K562 (cell line): ENCODE measurements at regions not wholly inside any gene's neighbourhood (a gene's known extent, or its start where the extent isn't known, plus 50 kb on each side); places are given as distances from the start of the nearest gene placed in this dataset.

Experiments used
- ATAC-seq: fragments of 200-7000 bp; cut with Tn5 transposase; 3 replicates; pipeline ENCODE4 v1.9.1; 2020; ENCODE audit warnings: moderate library complexity
- BruUV-seq: library from RNA; stranded (reverse); fragments of 400-500 nt; replicated peaks from 2 replicates; lab custom pipeline; 2021; lab: Mats Ljungman, UMichigan
- CTCF ChIA-PET: fragments of 300-600 bp; formaldehyde crosslinking; extraction: SDS; loops from one replicate; lab custom pipeline; 2021; ENCODE audit warnings: low intra/inter-chr PET ratio; lab: Yijun Ruan, JAX
- POLR2A ChIA-PET: fragments of 300-600, 350-650 bp; sonication (Branson Sonifier 250); formaldehyde crosslinking; extraction: SDS; loops from one replicate; lab custom pipeline; 2021; ENCODE audit warnings: antibody characterized with exemption, inconsistent platforms; lab: Yijun Ruan, JAX
- DNase-seq, 4 experiments: peaks; one replicate each; pipeline versions ENCODE4 v3.0.0 to v3.0.0-alpha.2; 2011 to 2018; ENCODE audit warnings: low spot score in 3 of 4, mixed read lengths in 3 of 4; ENCODE audit errors: extremely low read depth in 1 of 4
- FAIRE-seq: peaks from 2 replicates; lab custom pipeline; 2011; peaks lifted over from hg19 to GRCh38; lab: Jason Lieb, UNC
- H2AFZ ChIP-seq: 2 replicates; pipeline ENCODE4 v1.6.0; 2011; ENCODE audit warnings: low read depth, low read length, control low read depth, inconsistent platforms
- H3K27ac ChIP-seq: fragments of 200-600 bp; 3 replicates; pipeline ENCODE4 v1.8.0; 2011; ENCODE audit warnings: low read depth, mild to moderate bottlenecking, control low read depth, inconsistent platforms, low read length, moderate library complexity, mixed read lengths; ENCODE audit errors: extremely low read depth
- H3K27me3 ChIP-seq, 2 experiments: fragments of 300-600 bp in 1 of 2; 2 replicates in 1 of 2; 3 replicates in 1 of 2; pipeline versions ENCODE4 v1.6.0 to v1.8.0; 2011; ENCODE audit warnings: inconsistent platforms in 2 of 2, low read length in 2 of 2, mild to moderate bottlenecking in 1 of 2, mixed read lengths in 1 of 2, moderate library complexity in 1 of 2; ENCODE audit not compliant: control insufficient read depth in 2 of 2, insufficient read depth in 2 of 2
- H3K36me3 ChIP-seq: fragments of 300-600 bp; 3 replicates; pipeline ENCODE4 v1.8.0; 2011; ENCODE audit warnings: mild to moderate bottlenecking, low read length, inconsistent platforms; ENCODE audit not compliant: control insufficient read depth, insufficient read depth
- H3K4me1 ChIP-seq, 2 experiments: fragments of 200-600 bp in 1 of 2; replicated peaks in 1 of 2; 2 replicates in 1 of 2; 3 replicates in 1 of 2; pipeline versions ENCODE4 v1.5.1 to v1.8.0; 2011; ENCODE audit warnings: inconsistent platforms in 2 of 2, low read length in 2 of 2, mild to moderate bottlenecking in 1 of 2, mixed read lengths in 1 of 2, moderate library complexity in 1 of 2; ENCODE audit not compliant: control insufficient read depth in 2 of 2, insufficient read depth in 2 of 2
- H3K4me2 ChIP-seq: 2 replicates; pipeline ENCODE4 v1.6.1; 2011; ENCODE audit warnings: low read length, control low read depth, inconsistent platforms, mixed read lengths; ENCODE audit not compliant: insufficient read depth
- H3K4me3 ChIP-seq: fragments of 200-600 bp; sonication (generic), shearing (Covaris generic); 2 replicates; pipeline ENCODE4 v1.5.1; 2016; ENCODE audit warnings: control low read depth, inconsistent platforms
- H3K79me2 ChIP-seq: fragments of 200-600 bp; 3 replicates; pipeline ENCODE4 v1.8.0; 2011; ENCODE audit warnings: low read length, inconsistent platforms; ENCODE audit not compliant: control insufficient read depth, insufficient read depth
- H3K9ac ChIP-seq, 2 experiments: 2 replicates each; pipeline versions ENCODE4 v1.6.0 to v1.6.1; 2011; ENCODE audit warnings: low read depth in 2 of 2, low read length in 2 of 2, control low read depth in 1 of 2, inconsistent platforms in 1 of 2, mild to moderate bottlenecking in 1 of 2, mixed read lengths in 1 of 2; ENCODE audit not compliant: insufficient read depth in 1 of 2
- H3K9me1 ChIP-seq: one replicate; pipeline ENCODE4 v1.6.0; 2011; ENCODE audit warnings: inconsistent platforms, mild to moderate bottlenecking, low read length, moderate library complexity; ENCODE audit not compliant: control insufficient read depth, insufficient read depth
- H3K9me3 ChIP-seq: replicated peaks from 2 replicates; pipeline ENCODE4 v1.5.1; 2011; ENCODE audit warnings: low read depth, low read length, inconsistent platforms; ENCODE audit not compliant: control insufficient read depth, insufficient read depth
- H4K20me1 ChIP-seq: replicated peaks from 2 replicates; pipeline ENCODE4 v1.6.1; 2011; ENCODE audit warnings: low read length, inconsistent platforms, mixed read lengths; ENCODE audit not compliant: control insufficient read depth, insufficient read depth
- ATF3 ChIP-seq, 2 experiments: fragments of 450-650 bp in 1 of 2; sonication (generic) in 1 of 2; formaldehyde crosslinking in 1 of 2; IDR thresholded peaks in 1 of 2; conservative IDR thresholded peaks in 1 of 2; 2 replicates each; pipeline versions ENCODE4 v1.6.1 to v1.8.1; 2016 to 2023; ENCODE audit warnings: mild to moderate bottlenecking in 2 of 2, moderate library complexity in 2 of 2, inconsistent platforms in 1 of 2, missing genetic modification reagents in 1 of 2
- MCM2 ChIP-seq: fragments of 450-650 bp; IDR thresholded peaks from 2 replicates; pipeline ENCODE4 v1.6.1; 2017; ENCODE audit warnings: low read depth, mild to moderate bottlenecking
- MTA1 ChIP-seq: fragments of 450-650 bp; IDR thresholded peaks from 2 replicates; pipeline ENCODE4 v1.6.1; 2017; ENCODE audit warnings: borderline replicate concordance
- POLR2G ChIP-seq: fragments of 200-400 bp; formaldehyde crosslinking; IDR thresholded peaks from 2 replicates; pipeline ENCODE4 v1.6.1; 2017; ENCODE audit warnings: low read depth, mild to moderate bottlenecking, antibody characterized with exemption, low read length, moderate library complexity
- SRF ChIP-seq, 2 experiments: fragments of 250-450, 450-650 bp in 1 of 2; sonication (Bioruptor Pico) in 1 of 2; sonication (generic) in 1 of 2; formaldehyde crosslinking; IDR thresholded peaks; 2 replicates each; pipeline versions ENCODE4 v1.5.0 to v1.5.1; 2020 to 2022; ENCODE audit warnings: mild to moderate bottlenecking in 1 of 2, missing genetic modification reagents in 1 of 2
- ZFP30 ChIP-seq: fragments of 250-450 bp; sonication (Bioruptor Pico); IDR thresholded peaks from 2 replicates; pipeline ENCODE4 v1.8.0; 2022; ENCODE audit warnings: moderate library complexity, mild to moderate bottlenecking, inconsistent platforms, borderline replicate concordance
- WGBS: fragments of 100-300 bp; shearing (Covaris generic); methylation state at CpG from one replicate; pipeline ENCODE4 v1.1.6; 2016; ENCODE audit warnings: low coverage, mixed read lengths; ENCODE audit not compliant: insufficient coverage; ENCODE audit errors: missing lambda C conversion rate; 5-methylcytosine and 5-hydroxymethylcytosine counted together
- in situ Hi-C: fragments of 300-500 bp; cut with MboI; formaldehyde crosslinking; loops from 4 replicates; pipeline ENCODE4 v1.15.0; 2018; ENCODE audit warnings: inconsistent platforms, mixed read lengths
- intact Hi-C: fragments of 100-400 bp; cut with micrococcal nuclease; formaldehyde crosslinking; loops from 2 replicates; pipeline ENCODE4 v1.14.2; 2022

- no peaks in the 10 kb centered on the region for H3K36me3 ChIP-seq
- no peak for ATAC-seq
- no peak overlapping the region for H2AFZ ChIP-seq
- H3K27ac ChIP-seq: no peak overlapping the region
- H3K4me2 ChIP-seq: no peak overlapping the region
- no peaks in the 10 kb centered on the region for H3K9me3 ChIP-seq
- TF ChIP-seq MTA1 (no peak), POLR2G (no peak), ATF3 (IDR thresholded peaks at IDR 0.05) (no peak), ATF3 (CRISPR knock-in tag; conservative IDR thresholded peaks at IDR 0.05) (no peak), MCM2 (no peak), SRF (CRISPR knock-in tag; IDR thresholded peaks at IDR 0.05) (no peak), ZFP30 (CRISPR knock-in tag) (no peak)
- H3K27me3 ChIP-seq: no peaks in the 10 kb centered on the region
- H3K9me1 ChIP-seq: no peaks in the 10 kb centered on the region
- intact Hi-C loops (no loop called here), in situ Hi-C loops (no loop called here)
- ChIA-PET POLR2A (no interaction called here), CTCF (no interaction called here)
- H3K79me2 ChIP-seq: no peaks in the 10 kb centered on the region
- no peak for DNase-seq
- H3K4me1 ChIP-seq: peaks cover 0 to 9% of the 10 kb centered on the region in 2 experiments; a peak in 3 of 5 replicates
- no peak overlapping the region for H3K9ac ChIP-seq
- FAIRE-seq: no peak
- BruUV-seq: no TSS peak
- 0% methylated on average over 3 of the region's 3 CpGs for WGBS
- H4K20me1 ChIP-seq: no peaks in the 10 kb centered on the region
- no peak overlapping the region for H3K4me3 ChIP-seq
Observed at GRCh38 chr4:182188622-182189021, 54.6 kb upstream of the TENM3 start.
